Forelimb muscle (tissue), 1 donor: ENCODE measurements at regions not wholly inside any gene's neighbourhood (a gene's known extent, or its start where the extent isn't known, plus 50 kb on each side); places are given as distances from the start of the nearest gene placed in this dataset.
"Not testable (repeated sequence)": the region's sequence is repeated elsewhere in the genome, so short reads cannot be mapped to it uniquely, and the experiment has no call there.

Experiments used
- DNase-seq: peaks from one replicate; pipeline ENCODE4 v3.0.0-alpha.2; 2013; ENCODE audit warnings: low read depth

GRCh38 chr6:137802408-137803182 lies 64.5 kb upstream of the TNFAIP3 start:
- DNase-seq: no peak

DNA sequence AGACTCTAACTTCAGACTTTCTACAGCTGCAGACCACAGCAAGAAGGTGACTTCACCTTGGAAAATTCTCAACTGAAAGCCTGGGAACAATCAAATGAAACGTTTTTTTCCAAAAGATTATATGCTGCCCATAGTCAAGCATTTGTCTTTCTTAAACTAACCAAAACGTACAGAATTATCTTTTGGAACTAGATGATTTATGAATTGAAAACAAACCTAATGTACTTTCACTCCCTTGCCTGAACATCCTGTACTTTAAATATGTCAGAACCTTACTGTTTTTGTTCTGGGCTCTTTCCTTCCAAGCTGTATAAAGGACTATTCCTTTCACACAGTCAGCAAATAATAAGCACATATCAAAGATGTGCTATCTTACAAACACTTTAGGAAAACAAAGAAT lies 62.4 kb upstream of the TNFAIP3 start:
- no peak for DNase-seq

DNA sequence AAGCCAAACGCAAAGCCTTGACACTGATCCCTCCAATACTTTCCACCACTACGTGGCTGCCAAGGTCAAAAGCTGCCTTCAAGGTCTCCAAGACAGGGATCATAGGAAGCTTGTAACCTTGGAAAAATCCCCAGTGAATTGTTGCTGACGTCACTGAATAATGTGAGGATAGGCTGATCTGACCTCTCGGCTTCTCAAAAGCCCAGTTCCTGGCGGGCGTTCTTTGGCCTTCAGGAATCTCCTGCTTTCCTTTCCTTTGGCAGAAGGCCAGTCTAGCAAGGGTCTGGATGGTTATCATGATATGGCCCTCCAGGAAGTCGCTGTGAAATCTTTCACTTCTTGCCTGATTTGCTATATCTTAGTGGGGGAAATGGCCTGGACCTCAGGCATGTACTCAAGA lies 61.4 kb upstream of the TNFAIP3 start:
- DNase-seq: no peak

- DNase-seq: no peak
These were observed 60.0 kb upstream of the TNFAIP3 start for GRCh38 chr6:137806914-137807682.

DNA sequence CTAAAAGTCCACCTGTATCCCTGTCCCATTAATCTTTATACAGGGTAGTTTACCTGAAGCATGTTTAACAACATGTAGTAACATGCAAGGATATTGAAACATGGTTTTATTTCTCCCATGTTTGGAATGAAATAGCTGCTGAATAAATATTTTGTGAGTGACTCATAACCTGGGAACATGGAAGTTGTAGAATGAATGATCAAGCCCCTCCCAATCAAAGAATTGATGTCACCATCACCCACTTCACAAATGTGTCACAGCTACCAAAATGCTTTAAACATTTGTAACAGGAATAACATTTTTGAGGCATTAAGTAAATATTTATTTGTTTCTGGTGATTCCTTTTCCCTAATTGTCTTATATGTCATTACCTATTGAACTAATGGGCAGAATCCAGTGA lies 58.9 kb upstream of the TNFAIP3 start:
- no peak for DNase-seq

- no peak for DNase-seq
These were observed 58.2 kb upstream of the TNFAIP3 start for GRCh38 chr6:137808836-137809315.

DNA sequence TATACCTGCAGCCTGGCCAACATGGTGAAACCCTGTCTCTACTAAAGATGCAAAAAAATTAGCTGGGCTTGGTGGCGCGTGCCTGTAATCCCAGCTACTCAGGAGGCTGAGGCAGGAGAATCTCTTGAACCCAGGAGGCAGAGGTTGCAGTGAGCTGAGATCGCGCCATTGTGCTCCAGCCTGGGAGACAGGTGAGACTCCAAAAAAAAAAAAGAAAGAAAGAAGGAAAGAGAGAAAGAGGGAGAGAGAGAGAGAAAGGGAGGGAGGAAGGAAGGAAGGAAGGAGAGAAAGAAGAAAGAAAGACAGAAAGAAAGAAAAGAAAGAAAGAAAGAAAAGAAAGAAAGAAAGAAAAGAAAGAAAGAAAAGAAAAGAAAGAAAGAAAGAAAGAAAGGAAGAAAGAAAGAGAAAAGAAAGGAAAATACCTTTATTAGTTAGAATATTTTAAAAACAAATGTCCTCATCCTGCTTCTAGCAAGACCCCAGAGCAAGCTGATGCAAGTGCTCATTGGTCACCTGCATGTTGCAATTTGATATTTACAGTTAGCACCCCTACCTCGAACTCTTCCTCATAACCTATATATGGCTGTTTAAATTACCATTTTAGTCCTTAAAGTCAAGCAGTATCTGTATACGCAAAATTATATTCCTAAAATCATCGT lies 57.0 kb upstream of the TNFAIP3 start:
- not testable (repeated sequence) for DNase-seq

- DNase-seq: no peak
These were observed 56.4 kb upstream of the TNFAIP3 start for GRCh38 chr6:137810554-137811120.

DNA sequence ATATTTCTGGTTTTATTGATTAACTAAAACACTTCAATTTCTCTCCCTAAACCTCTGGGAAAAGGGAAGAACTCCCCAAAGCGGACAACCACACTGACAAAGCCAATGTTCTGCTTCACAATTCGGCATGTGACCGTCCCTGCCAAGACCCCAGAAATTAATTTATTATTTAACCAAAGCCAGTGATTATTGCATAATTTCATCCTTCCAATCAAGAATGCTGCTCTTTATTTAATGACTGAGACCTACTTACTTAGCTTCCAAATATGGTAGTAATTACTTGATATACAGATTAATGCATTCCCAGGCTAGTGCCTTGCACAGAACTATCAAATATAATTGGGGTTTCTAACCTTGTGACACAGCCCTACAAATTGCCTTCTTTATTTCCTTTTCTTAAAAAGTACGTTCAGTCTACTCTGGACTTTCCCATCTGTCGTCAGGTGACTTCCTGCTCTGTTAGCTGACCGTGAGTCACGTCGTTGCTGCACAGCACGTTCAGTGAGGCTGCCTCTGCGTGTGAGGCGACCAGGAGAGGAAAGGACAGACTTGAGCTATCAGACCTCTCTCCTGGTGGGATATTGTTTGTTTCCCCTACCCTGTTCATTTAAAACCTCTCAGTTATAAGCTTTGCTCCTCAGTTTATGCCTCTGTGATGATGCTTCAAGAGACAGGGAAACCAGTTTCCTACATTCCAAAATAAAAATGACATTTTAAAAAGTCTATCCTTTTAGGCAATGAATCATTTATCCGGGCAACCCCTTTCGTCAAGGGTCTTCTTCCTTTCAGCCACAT lies 55.7 kb upstream of the TNFAIP3 start:
- DNase-seq: no peak

DNA sequence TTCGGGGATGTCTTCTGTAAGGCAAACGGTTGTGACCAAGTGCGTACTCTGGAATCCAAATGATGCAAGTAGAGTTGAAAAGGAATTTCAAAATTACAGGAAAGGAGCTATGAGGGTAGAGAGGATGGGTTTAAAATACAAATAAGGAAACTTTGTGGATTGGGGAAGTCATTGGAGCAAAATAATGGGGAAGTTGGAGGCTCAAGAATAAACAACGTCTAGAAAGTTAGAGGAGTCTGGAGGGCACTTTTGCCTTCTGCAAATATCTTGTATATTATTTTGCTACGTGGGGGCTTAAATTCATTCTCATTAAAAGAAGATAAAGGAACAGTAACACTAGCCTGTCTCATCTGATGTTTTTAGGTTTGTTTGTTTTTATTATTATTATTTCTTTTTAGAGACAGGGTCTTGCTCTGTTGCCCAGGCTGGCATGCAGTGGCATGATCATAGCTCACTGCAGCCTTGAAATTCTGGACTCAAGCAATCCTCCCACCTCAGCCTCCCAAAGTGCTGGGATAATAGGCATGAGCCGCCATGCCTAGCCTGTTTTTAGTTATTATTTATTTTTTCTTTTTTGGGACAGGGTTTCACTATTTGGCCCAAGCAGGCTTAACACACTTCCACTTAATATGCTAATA lies 55.0 kb upstream of the TNFAIP3 start:
- DNase-seq: no peak

DNA sequence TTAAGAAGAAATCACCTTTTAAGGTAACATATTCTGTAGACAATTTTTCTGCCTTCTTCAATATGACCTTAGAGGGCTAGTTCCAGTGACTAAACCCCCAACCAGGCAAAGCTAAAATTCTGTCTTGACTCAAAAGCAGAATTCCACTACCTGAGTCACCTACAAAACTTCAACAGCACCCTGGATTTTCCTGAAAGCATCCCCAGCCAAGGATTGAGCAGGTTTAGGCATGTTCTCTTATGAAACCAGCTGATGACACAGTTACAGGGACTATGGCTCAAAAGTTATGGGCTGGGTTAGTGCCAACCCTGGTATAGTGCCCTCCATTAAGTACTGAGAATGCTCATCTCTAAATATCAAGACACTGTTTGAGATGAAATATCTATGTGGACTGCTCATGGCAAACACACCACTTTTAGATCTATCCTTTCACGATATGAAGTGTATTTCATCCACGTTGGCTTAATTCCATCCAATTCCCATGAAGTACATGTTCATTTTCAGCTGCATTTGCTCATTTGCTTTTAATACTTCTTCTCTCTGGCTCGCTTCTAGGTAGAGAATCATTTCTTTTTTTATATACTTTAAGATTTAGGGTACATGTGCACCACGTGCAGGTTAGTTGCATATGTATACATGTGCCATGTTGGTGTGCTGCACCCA lies 53.6 kb upstream of the TNFAIP3 start:
- no peak for DNase-seq

DNA sequence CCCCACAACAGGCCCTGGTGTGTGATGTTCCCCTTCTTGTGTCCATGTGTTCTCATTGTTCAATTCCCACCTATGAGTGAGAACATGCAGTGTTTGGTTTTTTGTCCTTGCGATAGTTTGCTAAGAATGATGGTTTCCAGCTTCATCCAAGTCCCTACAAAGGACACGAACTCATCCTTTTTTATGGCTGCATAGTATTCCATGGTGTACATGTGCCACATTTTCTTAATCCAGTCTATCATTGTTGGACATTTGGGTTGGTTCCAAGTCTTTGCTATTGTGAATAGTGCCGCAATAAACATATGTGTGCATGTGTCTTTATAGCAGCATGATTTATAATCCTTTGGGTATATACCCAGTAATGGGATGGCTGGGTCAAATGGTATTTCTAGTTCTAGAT lies 53.0 kb upstream of the TNFAIP3 start:
- DNase-seq: not testable (repeated sequence)

DNA sequence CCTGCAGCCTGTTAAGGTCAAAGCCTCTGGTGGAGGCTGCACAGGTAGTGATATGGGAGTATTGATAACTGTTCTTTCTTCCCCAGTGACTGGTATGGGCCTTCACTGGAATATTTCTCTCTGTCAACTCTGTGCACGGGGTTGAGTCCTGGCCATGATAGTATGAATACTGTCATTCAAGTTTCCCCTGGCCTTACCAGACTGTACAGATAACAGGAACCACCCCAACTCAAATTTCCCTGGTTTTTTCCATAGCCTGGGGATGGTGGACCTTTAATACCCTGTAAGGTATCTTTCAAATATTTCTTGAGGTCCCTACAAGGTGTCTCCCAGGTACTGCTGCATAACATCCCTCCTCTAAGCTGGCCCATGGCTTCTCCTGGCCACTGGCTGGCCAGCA lies 51.4 kb upstream of the TNFAIP3 start:
- DNase-seq: no peak

DNA sequence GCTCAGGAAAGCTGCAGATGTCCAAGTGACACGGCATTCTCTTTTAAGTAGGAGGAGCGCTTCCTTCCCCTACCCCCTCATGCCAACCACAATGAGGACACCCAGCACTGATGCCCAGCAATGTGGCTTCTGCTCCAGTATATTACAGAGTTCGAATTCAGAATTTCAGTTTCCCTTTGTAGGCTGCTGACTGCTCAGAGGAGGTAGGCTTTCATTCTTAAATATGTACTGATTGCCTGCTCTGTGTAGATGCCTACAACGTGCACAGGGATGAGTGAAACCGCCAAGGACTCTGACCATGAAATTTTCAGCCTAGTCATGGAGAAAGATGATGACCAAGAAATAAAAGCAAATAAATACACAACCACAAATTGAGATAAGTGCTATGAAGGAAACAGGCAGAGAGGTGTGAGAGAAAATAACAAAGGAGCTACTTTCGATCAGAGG lies 50.9 kb upstream of the TNFAIP3 start:
- no peak for DNase-seq

GRCh38 chr6:137816688-137817618 lies 50.1 kb upstream of the TNFAIP3 start:
- DNase-seq: no peak
